Left ventricle myocardium superior (tissue), 1 donor: ENCODE measurements at regions not wholly inside any gene's neighbourhood (a gene's known extent, or its start where the extent isn't known, plus 50 kb on each side); places are given as distances from the start of the nearest gene placed in this dataset.

Source experiments
- ATAC-seq: fragments of 200-7000 bp; cut with Tn5 transposase; one replicate; pipeline ENCODE4 v1.9.1; 2020; ENCODE audit warnings: mild to moderate bottlenecking, moderate library complexity
- DNase-seq: peaks from one replicate; pipeline ENCODE4 v3.0.0-alpha.2; 2020
- intact Hi-C: fragments of 100-400 bp; cut with micrococcal nuclease; formaldehyde crosslinking; loops from one replicate; pipeline ENCODE4 v1.11.0; 2022
- donor health status: DM: no; HTN: yes; CAD: no; lungs with severe emphysema.

GRCh38 chr1:221902961-221903360 is 161.1 kb upstream of the DUSP10 start:
- ATAC-seq (no peak), DNase-seq (no peak)
- intact Hi-C loops, result no loop called here

GRCh38 chr1:221900678-221901077 is 158.8 kb upstream of the DUSP10 start:
- ATAC-seq (no peak), DNase-seq (no peak)
- intact Hi-C loops, result no loop called here

GRCh38 chr1:221897321-221897721 is 155.4 kb upstream of the DUSP10 start:
- intact Hi-C loops, result no loop called here
- DNase-seq (no peak), ATAC-seq (no peak)

- peak; percentile 48 for ATAC-seq
- intact Hi-C loops, result no loop called here
- no peak for DNase-seq
Measured at GRCh38 chr1:221892301-221892830, 150.5 kb upstream of the DUSP10 start.

- ATAC-seq (peak; percentile 80), DNase-seq (no peak)
- intact Hi-C loops, result no loop called here
Measured at GRCh38 chr1:221891708-221892107, 149.8 kb upstream of the DUSP10 start.

GRCh38 chr1:221888801-221889200 is 146.9 kb upstream of the DUSP10 start:
- ATAC-seq (no peak), DNase-seq (no peak)
- intact Hi-C loops, result no loop called here

GRCh38 chr1:221888218-221888617 is 146.3 kb upstream of the DUSP10 start:
- DNase-seq, result no peak
- intact Hi-C loops, result no loop called here

GRCh38 chr1:221887758-221888157 is 145.9 kb upstream of the DUSP10 start:
- intact Hi-C loops, result no loop called here
- DNase-seq (no peak), ATAC-seq (no peak)

More at GRCh38 chr1:221888218-221888617, 146.3 kb upstream of the DUSP10 start:
- ATAC-seq, result no peak

GRCh38 chr1:221887415-221887746 is 145.5 kb upstream of the DUSP10 start:
- intact Hi-C loops, result no loop called here
- ATAC-seq (no peak), DNase-seq (no peak)

- intact Hi-C loops, result no loop called here
- peak; percentile 94 for ATAC-seq
- peak; percentile 70 for DNase-seq
Measured at GRCh38 chr1:221886743-221887414, 145.0 kb upstream of the DUSP10 start.

GRCh38 chr1:221886311-221886710 is 144.4 kb upstream of the DUSP10 start:
- intact Hi-C loops, result no loop called here
- ATAC-seq (no peak), DNase-seq (no peak)

GRCh38 chr1:221884821-221885220 is 142.9 kb upstream of the DUSP10 start:
- intact Hi-C loops, result no loop called here
- DNase-seq (no peak), ATAC-seq (no peak)

GRCh38 chr1:221881805-221882581 is 140.1 kb upstream of the DUSP10 start:
- intact Hi-C loops, result no loop called here
- ATAC-seq (no peak), DNase-seq (no peak)

- intact Hi-C loops, result no loop called here
- ATAC-seq, result no peak
- DNase-seq, result no peak
Measured at GRCh38 chr1:221880182-221880581, 138.3 kb upstream of the DUSP10 start.

GRCh38 chr1:221878134-221878533 is 136.2 kb upstream of the DUSP10 start:
- ATAC-seq, result no peak
- intact Hi-C loops, result no loop called here

GRCh38 chr1:221877311-221877710 is 135.4 kb upstream of the DUSP10 start:
- DNase-seq (no peak), ATAC-seq (no peak)
- intact Hi-C loops, result no loop called here

More at GRCh38 chr1:221878134-221878533, 136.2 kb upstream of the DUSP10 start:
- no peak for DNase-seq

- DNase-seq (no peak), ATAC-seq (no peak)
- intact Hi-C loops, result no loop called here
Measured at GRCh38 chr1:221875004-221875330, 133.1 kb upstream of the DUSP10 start.

GRCh38 chr1:221874285-221875003 is 132.6 kb upstream of the DUSP10 start:
- intact Hi-C loops, result no loop called here
- no peak for DNase-seq
- ATAC-seq, result no peak

GRCh38 chr1:221873673-221874072 is 131.8 kb upstream of the DUSP10 start:
- intact Hi-C loops, result no loop called here
- no peak for DNase-seq
- ATAC-seq, result no peak

GRCh38 chr1:221871056-221871455 is 129.2 kb upstream of the DUSP10 start:
- DNase-seq (no peak), ATAC-seq (no peak)
- intact Hi-C loops, result no loop called here
